Germinal center (tissue), 1 donor: ENCODE measurements at regions not wholly inside any gene's neighbourhood (a gene's known extent, or its start where the extent isn't known, plus 50 kb on each side); places are given as distances from the start of the nearest gene placed in this dataset.
"Not testable (repeated sequence)": the region's sequence is repeated elsewhere in the genome, so short reads cannot be mapped to it uniquely, and the experiment has no call there.

Source experiments
- DNase-seq: peaks from one replicate; pipeline ENCODE4 v3.0.0; 2012; ENCODE audit warnings: mixed read lengths, low spot score

- no peak for DNase-seq
These were observed 103.1 kb upstream of the DAZL start for GRCh38 chr3:16708285-16708684.

GRCh38 chr3:16711691-16712090 lies 106.5 kb upstream of the DAZL start:
- not testable (repeated sequence) for DNase-seq

GRCh38 chr3:16715281-16715680 lies 110.1 kb upstream of the DAZL start:
- no peak for DNase-seq

GRCh38 chr3:16719426-16719825 lies 114.2 kb upstream of the DAZL start:
- no peak for DNase-seq

GRCh38 chr3:16720367-16720940 lies 115.2 kb upstream of the DAZL start:
- DNase-seq = no peak

- no peak for DNase-seq
These were observed 116.3 kb upstream of the DAZL start for GRCh38 chr3:16721494-16721893.

- no peak for DNase-seq
These were observed 118.8 kb upstream of the DAZL start for GRCh38 chr3:16723978-16724377.

- no peak for DNase-seq
These were observed 119.3 kb upstream of the DAZL start for GRCh38 chr3:16724487-16724886.

GRCh38 chr3:16725972-16726371 lies 120.7 kb upstream of the DAZL start:
- DNase-seq = no peak

GRCh38 chr3:16728770-16729745 lies 123.8 kb upstream of the DAZL start:
- DNase-seq = no peak

- no peak for DNase-seq
These were observed 133.2 kb upstream of the DAZL start for GRCh38 chr3:16738451-16738850.

- no peak for DNase-seq
These were observed 134.4 kb upstream of the DAZL start for GRCh38 chr3:16739541-16740105.

GRCh38 chr3:16740515-16740914 lies 135.3 kb upstream of the DAZL start:
- DNase-seq = no peak

- no peak for DNase-seq
These were observed 136.0 kb upstream of the DAZL start for GRCh38 chr3:16741103-16741758.

GRCh38 chr3:16741890-16742289 lies 136.7 kb upstream of the DAZL start:
- no peak for DNase-seq

- no peak for DNase-seq
These were observed 138.1 kb upstream of the DAZL start for GRCh38 chr3:16743276-16743675.

GRCh38 chr3:16759227-16759903 lies 125.4 kb upstream of the PLCL2 start:
- DNase-seq = no peak

GRCh38 chr3:16761571-16761970 lies 123.2 kb upstream of the PLCL2 start:
- no peak for DNase-seq

GRCh38 chr3:16765661-16766060 lies 119.1 kb upstream of the PLCL2 start:
- DNase-seq = peak; percentile 32

GRCh38 chr3:16767006-16767405 lies 117.7 kb upstream of the PLCL2 start:
- DNase-seq = no peak

- DNase-seq = peak; percentile 12
These were observed 116.7 kb upstream of the PLCL2 start for GRCh38 chr3:16768014-16768413.

GRCh38 chr3:16768956-16769355 lies 115.8 kb upstream of the PLCL2 start:
- DNase-seq = no peak
